Neural progenitor cell (in vitro differentiated cells): ENCODE measurements at regions not wholly inside any gene's neighbourhood (a gene's known extent, or its start where the extent isn't known, plus 50 kb on each side); places are given as distances from the start of the nearest gene placed in this dataset.

Experiments
- DNase-seq: peaks from one replicate; pipeline ENCODE4 v3.0.0-alpha.2; 2016; ENCODE audit warnings: low spot score
- H2AFZ ChIP-seq: fragments of 200-600 bp; sonication (generic); replicated peaks from 2 replicates; pipeline ENCODE4 v1.6.1; 2016; ENCODE audit warnings: antibody characterized with exemption
- H3F3A ChIP-seq: fragments of 200-600 bp; sonication (generic); 2 replicates; pipeline ENCODE4 v1.6.1; 2016; ENCODE audit warnings: antibody characterized with exemption, low read depth
- H3K27ac ChIP-seq: fragments of 200-600 bp; sonication (generic); 2 replicates; pipeline ENCODE4 v1.5.1; 2016; ENCODE audit warnings: mild to moderate bottlenecking
- H3K27me3 ChIP-seq: fragments of 200-600 bp; sonication (generic); 2 replicates; pipeline ENCODE4 v1.6.1; 2016; ENCODE audit warnings: mild to moderate bottlenecking, moderate library complexity
- H3K36me3 ChIP-seq: fragments of 200-600 bp; sonication (generic); 2 replicates; pipeline ENCODE4 v1.5.1; 2016
- H3K4me1 ChIP-seq: fragments of 200-600 bp; sonication (generic); 2 replicates; pipeline ENCODE4 v1.6.1; 2016; ENCODE audit warnings: mixed run types
- H3K4me2 ChIP-seq: fragments of 200-600 bp; sonication (generic); 2 replicates; pipeline ENCODE4 v1.6.1; 2016
- H3K4me3 ChIP-seq: fragments of 200-600 bp; sonication (generic); 2 replicates; pipeline ENCODE4 v1.5.1; 2016
- H3K79me2 ChIP-seq: fragments of 200-600 bp; sonication (generic); 2 replicates; pipeline ENCODE4 v1.6.1; 2016; ENCODE audit warnings: low read depth
- H3K9ac ChIP-seq: fragments of 200-600 bp; sonication (generic); 2 replicates; pipeline ENCODE4 v1.6.1; 2016
- H3K9me3 ChIP-seq: fragments of 200-600 bp; sonication (generic); 2 replicates; pipeline ENCODE4 v1.5.1; 2016; ENCODE audit warnings: low read depth
- H4K20me1 ChIP-seq: fragments of 200-600 bp; sonication (generic); 2 replicates; pipeline ENCODE4 v1.6.1; 2016; ENCODE audit warnings: low read depth
- H3K27ac Mint-ChIP-seq: 3 replicates; pipeline ENCODE4 v1.8.0; 2021; ENCODE audit warnings: mixed read lengths
- H3K27me3 Mint-ChIP-seq: 2 replicates; pipeline ENCODE4 v1.8.0; 2022; ENCODE audit warnings: low read depth, mild to moderate bottlenecking, inconsistent platforms, moderate library complexity, mixed read lengths; ENCODE audit not compliant: insufficient read depth
- H3K36me3 Mint-ChIP-seq: 3 replicates; pipeline ENCODE4 v1.8.0; 2021; ENCODE audit warnings: mixed read lengths
- H3K4me1 Mint-ChIP-seq: 3 replicates; pipeline ENCODE4 v1.8.0; 2021; ENCODE audit warnings: mixed read lengths
- H3K4me3 Mint-ChIP-seq: 3 replicates; pipeline ENCODE4 v1.8.0; 2021; ENCODE audit warnings: mild to moderate bottlenecking, moderate library complexity, mixed read lengths
- H3K9me3 Mint-ChIP-seq: 3 replicates; pipeline ENCODE4 v1.8.0; 2020; ENCODE audit warnings: mixed read lengths
- CTCF ChIP-seq: fragments of 200-600 bp; sonication (generic); IDR thresholded peaks from 2 replicates; pipeline ENCODE4 v1.5.1; 2017; ENCODE audit warnings: antibody characterized with exemption, mild to moderate bottlenecking
- EZH2 ChIP-seq: fragments of 200-600 bp; sonication (generic); IDR thresholded peaks from 2 replicates; pipeline ENCODE4 v1.6.1; 2017; ENCODE audit warnings: antibody characterized with exemption, mild to moderate bottlenecking, moderate library complexity
- EZH2phosphoT487 ChIP-seq: fragments of 200-600 bp; sonication (generic); IDR thresholded peaks from 2 replicates; pipeline ENCODE4 v1.6.1; 2017; ENCODE audit warnings: antibody characterized with exemption

- Histone ChIP-seq H3F3A (no peaks in the 10 kb centered on the region), H4K20me1 (no peaks in the 10 kb centered on the region), H3K9ac (no peak overlapping the region), H3K27me3 (no peaks in the 10 kb centered on the region), H3K79me2 (no peaks in the 10 kb centered on the region), H3K36me3 (no peaks in the 10 kb centered on the region), H3K9me3 (no peaks in the 10 kb centered on the region), H3K4me3 (no peak overlapping the region), H3K4me2 (no peak overlapping the region), H3K27ac (no peak overlapping the region), H2AFZ (no peak overlapping the region), H3K4me1 (no peaks in the 10 kb centered on the region)
- no peaks in the 10 kb centered on the region for H3K4me1 Mint-ChIP-seq
- no peak for DNase-seq
- H3K9me3 Mint-ChIP-seq, result peaks cover 12% of the 10 kb centered on the region
- H3K4me3 Mint-ChIP-seq, result no peak overlapping the region
- H3K27me3 Mint-ChIP-seq, result peaks cover 2% of the 10 kb centered on the region
- H3K27ac Mint-ChIP-seq, result no peak overlapping the region
- TF ChIP-seq EZH2, result no peak
- TF ChIP-seq CTCF, result no peak
- TF ChIP-seq EZH2phosphoT487, result no peak
- peaks cover 4% of the 10 kb centered on the region for H3K36me3 Mint-ChIP-seq
Observed at GRCh38 chr12:14310866-14311265, 54.6 kb upstream of the ATF7IP start.

GRCh38 chr12:14313379-14314138 is 51.9 kb upstream of the ATF7IP start:
- Histone ChIP-seq H3K9me3 (no peaks in the 10 kb centered on the region), H4K20me1 (no peaks in the 10 kb centered on the region), H3K79me2 (no peaks in the 10 kb centered on the region), H2AFZ (no peak overlapping the region), H3K4me1 (no peaks in the 10 kb centered on the region), H3K27me3 (no peaks in the 10 kb centered on the region), H3K36me3 (no peaks in the 10 kb centered on the region), H3F3A (no peaks in the 10 kb centered on the region), H3K4me2 (no peak overlapping the region), H3K9ac (no peak overlapping the region), H3K27ac (no peak overlapping the region), H3K4me3 (no peak overlapping the region)
- Mint-ChIP-seq H3K36me3 (peaks cover 4% of the 10 kb centered on the region), H3K4me3 (no peak overlapping the region), H3K4me1 (no peaks in the 10 kb centered on the region), H3K9me3 (peaks cover 10% of the 10 kb centered on the region), H3K27ac (no peak overlapping the region), H3K27me3 (peaks cover 2% of the 10 kb centered on the region)
- no peak for TF ChIP-seq CTCF
- TF ChIP-seq EZH2phosphoT487, result no peak
- TF ChIP-seq EZH2, result no peak
- no peak for DNase-seq

- Histone ChIP-seq H3K9me3 (no peaks in the 10 kb centered on the region), H3K36me3 (no peaks in the 10 kb centered on the region), H3K4me3 (no peak overlapping the region), H3K4me1 (no peaks in the 10 kb centered on the region), H3F3A (no peaks in the 10 kb centered on the region), H2AFZ (no peak overlapping the region), H4K20me1 (no peaks in the 10 kb centered on the region), H3K27ac (no peak overlapping the region), H3K79me2 (no peaks in the 10 kb centered on the region), H3K9ac (no peak overlapping the region), H3K27me3 (no peaks in the 10 kb centered on the region), H3K4me2 (no peak overlapping the region)
- H3K36me3 Mint-ChIP-seq, result peaks cover 2% of the 10 kb centered on the region
- H3K27me3 Mint-ChIP-seq, result peaks cover under 1% of the 10 kb centered on the region
- H3K9me3 Mint-ChIP-seq, result peaks cover 8% of the 10 kb centered on the region
- no peak for DNase-seq
- H3K4me1 Mint-ChIP-seq, result no peaks in the 10 kb centered on the region
- H3K27ac Mint-ChIP-seq, result no peak overlapping the region
- H3K4me3 Mint-ChIP-seq, result no peak overlapping the region
- no peak for TF ChIP-seq EZH2
- no peak for TF ChIP-seq CTCF
- TF ChIP-seq EZH2phosphoT487, result no peak
Observed at GRCh38 chr12:14314801-14315200, 50.7 kb upstream of the ATF7IP start.
